ENCODE measurements at regions not wholly inside any gene's neighbourhood (a gene's known extent, or its start where the extent isn't known, plus 50 kb on each side); places are given as distances from the start of the nearest gene placed in this dataset.

DNA sequence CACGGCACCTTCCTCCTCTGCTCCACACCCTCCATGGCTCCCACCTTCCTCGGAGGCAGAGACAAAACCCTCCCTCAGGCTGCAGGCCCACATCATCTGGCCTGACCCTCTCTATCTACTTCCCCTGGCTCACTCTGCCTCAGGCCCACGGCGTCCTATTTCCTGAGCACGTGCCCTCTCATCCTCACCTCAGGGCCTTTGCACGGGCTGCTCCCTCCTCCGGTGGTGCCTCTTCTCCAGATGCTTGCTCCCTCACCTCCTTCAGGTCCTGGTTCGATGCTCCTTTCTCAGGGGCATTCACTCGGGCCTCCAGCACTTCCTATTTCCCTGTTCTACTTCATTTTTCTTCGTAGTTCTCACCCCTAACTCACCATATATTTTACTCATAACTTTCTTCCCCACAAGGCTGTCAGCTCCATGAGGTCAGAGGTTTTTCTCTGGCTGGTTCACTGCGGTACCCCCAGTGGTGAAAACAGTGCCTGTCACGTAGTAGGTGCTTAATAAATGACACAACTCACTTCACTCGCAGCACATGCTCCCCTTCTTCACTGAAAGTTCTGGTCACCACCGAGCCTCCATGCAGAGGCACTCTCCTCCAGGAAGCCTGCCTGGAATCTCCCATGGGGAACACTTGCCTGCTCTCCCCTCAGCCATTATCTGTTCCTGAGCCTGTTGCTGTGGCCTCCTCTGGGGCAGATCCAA is 130.7 kb downstream of the WNT7A start (continued):
- TF ChIP-seq, protein P1, sequence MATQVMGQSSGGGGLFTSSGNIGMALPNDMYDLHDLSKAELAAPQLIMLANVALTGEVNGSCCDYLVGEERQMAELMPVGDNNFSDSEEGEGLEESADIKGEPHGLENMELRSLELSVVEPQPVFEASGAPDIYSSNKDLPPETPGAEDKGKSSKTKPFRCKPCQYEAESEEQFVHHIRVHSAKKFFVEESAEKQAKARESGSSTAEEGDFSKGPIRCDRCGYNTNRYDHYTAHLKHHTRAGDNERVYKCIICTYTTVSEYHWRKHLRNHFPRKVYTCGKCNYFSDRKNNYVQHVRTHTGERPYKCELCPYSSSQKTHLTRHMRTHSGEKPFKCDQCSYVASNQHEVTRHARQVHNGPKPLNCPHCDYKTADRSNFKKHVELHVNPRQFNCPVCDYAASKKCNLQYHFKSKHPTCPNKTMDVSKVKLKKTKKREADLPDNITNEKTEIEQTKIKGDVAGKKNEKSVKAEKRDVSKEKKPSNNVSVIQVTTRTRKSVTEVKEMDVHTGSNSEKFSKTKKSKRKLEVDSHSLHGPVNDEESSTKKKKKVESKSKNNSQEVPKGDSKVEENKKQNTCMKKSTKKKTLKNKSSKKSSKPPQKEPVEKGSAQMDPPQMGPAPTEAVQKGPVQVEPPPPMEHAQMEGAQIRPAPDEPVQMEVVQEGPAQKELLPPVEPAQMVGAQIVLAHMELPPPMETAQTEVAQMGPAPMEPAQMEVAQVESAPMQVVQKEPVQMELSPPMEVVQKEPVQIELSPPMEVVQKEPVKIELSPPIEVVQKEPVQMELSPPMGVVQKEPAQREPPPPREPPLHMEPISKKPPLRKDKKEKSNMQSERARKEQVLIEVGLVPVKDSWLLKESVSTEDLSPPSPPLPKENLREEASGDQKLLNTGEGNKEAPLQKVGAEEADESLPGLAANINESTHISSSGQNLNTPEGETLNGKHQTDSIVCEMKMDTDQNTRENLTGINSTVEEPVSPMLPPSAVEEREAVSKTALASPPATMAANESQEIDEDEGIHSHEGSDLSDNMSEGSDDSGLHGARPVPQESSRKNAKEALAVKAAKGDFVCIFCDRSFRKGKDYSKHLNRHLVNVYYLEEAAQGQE (IDR thresholded peaks at IDR 0.05; ENCODE audit: unreplicated experiment) = no peak

DNA sequence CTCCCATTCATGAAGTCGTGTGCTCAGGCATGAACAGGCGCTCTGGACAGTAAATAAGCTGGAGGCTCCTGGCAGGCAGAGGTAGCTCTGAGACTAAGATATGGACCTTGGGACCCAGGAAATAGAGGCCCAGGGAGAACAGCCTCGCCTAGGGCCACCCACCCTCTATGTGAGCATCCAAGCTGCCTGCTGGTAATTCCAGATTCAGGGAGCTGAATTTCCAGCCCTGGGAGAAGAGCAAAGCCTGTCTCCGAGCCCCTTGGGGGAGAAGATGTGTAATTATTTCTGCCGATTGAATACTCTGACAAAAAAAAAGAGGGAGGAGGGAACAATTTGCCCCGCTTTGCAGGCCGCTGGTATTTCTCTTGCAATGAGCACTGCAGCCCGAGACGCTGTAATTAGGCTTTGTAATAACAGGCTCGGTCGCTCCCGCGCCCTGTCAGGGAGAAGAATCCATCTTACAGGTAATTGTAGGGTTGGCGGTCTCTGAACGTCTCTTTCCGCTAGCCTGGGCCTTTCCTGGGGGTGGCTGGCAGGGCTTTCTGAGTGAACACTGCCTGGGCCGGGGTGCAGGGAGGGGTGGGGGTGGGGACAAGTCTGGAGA is 131.5 kb downstream of the WNT7A start:
- ATAC-seq = no peak
- H3K4me1 Mint-ChIP-seq = no peaks in the 10 kb centered on the region; the same call in 2 of the 3 replicates
- TF ChIP-seq ZNF331 (CRISPR knock-in tag; IDR thresholded peaks at IDR 0.05; ENCODE audit: low read depth) (no peak), JUNB (IDR thresholded peaks at IDR 0.05; ENCODE audit: unreplicated experiment) (no peak), STAT1 (IDR thresholded peaks at IDR 0.05; ENCODE audit: unreplicated experiment) (no peak), CREB1 (CRISPR knock-in tag; IDR thresholded peaks at IDR 0.05; ENCODE audit: low read depth) (no peak), POLR2AphosphoS5 (IDR thresholded peaks at IDR 0.05; ENCODE audit: low read depth) (no peak), EZH2 (IDR thresholded peaks at IDR 0.05; ENCODE audit: low read depth, unreplicated experiment) (no peak), NANOG (IDR thresholded peaks at IDR 0.05; ENCODE audit: borderline replicate concordance) (no peak), ZNF114 (CRISPR knock-in tag; IDR thresholded peaks at IDR 0.05) (no peak)
- TF ChIP-seq, protein P2, sequence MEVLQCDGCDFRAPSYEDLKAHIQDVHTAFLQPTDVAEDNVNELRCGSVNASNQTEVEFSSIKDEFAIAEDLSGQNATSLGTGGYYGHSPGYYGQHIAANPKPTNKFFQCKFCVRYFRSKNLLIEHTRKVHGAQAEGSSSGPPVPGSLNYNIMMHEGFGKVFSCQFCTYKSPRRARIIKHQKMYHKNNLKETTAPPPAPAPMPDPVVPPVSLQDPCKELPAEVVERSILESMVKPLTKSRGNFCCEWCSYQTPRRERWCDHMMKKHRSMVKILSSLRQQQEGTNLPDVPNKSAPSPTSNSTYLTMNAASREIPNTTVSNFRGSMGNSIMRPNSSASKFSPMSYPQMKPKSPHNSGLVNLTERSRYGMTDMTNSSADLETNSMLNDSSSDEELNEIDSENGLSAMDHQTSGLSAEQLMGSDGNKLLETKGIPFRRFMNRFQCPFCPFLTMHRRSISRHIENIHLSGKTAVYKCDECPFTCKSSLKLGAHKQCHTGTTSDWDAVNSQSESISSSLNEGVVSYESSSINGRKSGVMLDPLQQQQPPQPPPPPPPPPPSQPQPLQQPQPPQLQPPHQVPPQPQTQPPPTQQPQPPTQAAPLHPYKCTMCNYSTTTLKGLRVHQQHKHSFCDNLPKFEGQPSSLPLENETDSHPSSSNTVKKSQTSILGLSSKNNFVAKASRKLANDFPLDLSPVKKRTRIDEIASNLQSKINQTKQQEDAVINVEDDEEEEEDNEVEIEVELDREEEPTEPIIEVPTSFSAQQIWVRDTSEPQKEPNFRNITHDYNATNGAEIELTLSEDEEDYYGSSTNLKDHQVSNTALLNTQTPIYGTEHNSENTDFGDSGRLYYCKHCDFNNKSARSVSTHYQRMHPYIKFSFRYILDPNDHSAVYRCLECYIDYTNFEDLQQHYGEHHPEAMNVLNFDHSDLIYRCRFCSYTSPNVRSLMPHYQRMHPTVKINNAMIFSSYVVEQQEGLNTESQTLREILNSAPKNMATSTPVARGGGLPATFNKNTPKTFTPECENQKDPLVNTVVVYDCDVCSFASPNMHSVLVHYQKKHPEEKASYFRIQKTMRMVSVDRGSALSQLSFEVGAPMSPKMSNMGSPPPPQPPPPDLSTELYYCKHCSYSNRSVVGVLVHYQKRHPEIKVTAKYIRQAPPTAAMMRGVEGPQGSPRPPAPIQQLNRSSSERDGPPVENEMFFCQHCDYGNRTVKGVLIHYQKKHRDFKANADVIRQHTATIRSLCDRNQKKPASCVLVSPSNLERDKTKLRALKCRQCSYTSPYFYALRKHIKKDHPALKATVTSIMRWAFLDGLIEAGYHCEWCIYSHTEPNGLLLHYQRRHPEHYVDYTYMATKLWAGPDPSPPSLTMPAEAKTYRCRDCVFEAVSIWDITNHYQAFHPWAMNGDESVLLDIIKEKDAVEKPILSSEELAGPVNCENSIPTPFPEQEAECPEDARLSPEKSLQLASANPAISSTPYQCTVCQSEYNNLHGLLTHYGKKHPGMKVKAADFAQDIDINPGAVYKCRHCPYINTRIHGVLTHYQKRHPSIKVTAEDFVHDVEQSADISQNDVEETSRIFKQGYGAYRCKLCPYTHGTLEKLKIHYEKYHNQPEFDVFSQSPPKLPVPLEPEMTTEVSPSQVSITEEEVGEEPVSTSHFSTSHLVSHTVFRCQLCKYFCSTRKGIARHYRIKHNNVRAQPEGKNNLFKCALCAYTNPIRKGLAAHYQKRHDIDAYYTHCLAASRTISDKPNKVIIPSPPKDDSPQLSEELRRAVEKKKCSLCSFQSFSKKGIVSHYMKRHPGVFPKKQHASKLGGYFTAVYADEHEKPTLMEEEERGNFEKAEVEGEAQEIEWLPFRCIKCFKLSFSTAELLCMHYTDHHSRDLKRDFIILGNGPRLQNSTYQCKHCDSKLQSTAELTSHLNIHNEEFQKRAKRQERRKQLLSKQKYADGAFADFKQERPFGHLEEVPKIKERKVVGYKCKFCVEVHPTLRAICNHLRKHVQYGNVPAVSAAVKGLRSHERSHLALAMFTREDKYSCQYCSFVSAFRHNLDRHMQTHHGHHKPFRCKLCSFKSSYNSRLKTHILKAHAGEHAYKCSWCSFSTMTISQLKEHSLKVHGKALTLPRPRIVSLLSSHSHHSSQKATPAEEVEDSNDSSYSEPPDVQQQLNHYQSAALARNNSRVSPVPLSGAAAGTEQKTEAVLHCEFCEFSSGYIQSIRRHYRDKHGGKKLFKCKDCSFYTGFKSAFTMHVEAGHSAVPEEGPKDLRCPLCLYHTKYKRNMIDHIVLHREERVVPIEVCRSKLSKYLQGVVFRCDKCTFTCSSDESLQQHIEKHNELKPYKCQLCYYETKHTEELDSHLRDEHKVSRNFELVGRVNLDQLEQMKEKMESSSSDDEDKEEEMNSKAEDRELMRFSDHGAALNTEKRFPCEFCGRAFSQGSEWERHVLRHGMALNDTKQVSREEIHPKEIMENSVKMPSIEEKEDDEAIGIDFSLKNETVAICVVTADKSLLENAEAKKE (CRISPR knock-in tag; IDR thresholded peaks at IDR 0.05) = no peak
- TF ChIP-seq, protein P1 (IDR thresholded peaks at IDR 0.05; ENCODE audit: unreplicated experiment) = no peak

More for the DNA sequence above, 131.5 kb downstream of the WNT7A start:
- H3K27me3 ChIP-seq (ENCODE audit: insufficient read depth) = no peaks in the 10 kb centered on the region
- no peaks in the 10 kb centered on the region for H3K36me3 ChIP-seq (ENCODE audit: insufficient read depth)
- no peak overlapping the region for H2AFZ ChIP-seq
- H4K20me1 ChIP-seq (replicated peaks; ENCODE audit: insufficient read depth) = no peaks in the 10 kb centered on the region
- no peaks in the 10 kb centered on the region for H3K79me2 ChIP-seq (replicated peaks; ENCODE audit: insufficient read depth)
- Mint-ChIP-seq H3K4me3 (no peak overlapping the region), H3K27me3 (ENCODE audit: insufficient read depth, low read depth, poor library complexity) (peaks cover 9% of the 10 kb centered on the region), H3K27ac (no peak overlapping the region), H3K9me3 (peaks cover 10% of the 10 kb centered on the region; the same call in 2 of the 3 replicates), H3K36me3 (ENCODE audit: low read depth) (peaks cover 4% of the 10 kb centered on the region; the same call in 1 of the 3 replicates)
- H3K4me2 ChIP-seq = no peak overlapping the region
- H3F3A ChIP-seq (replicated peaks; ENCODE audit: low read depth) = no peaks in the 10 kb centered on the region
- no peak for DNase-seq (ENCODE audit: low spot score)
- no peaks in the 10 kb centered on the region for H3K4me1 ChIP-seq (ENCODE audit: insufficient read depth)
- H3K4me3 ChIP-seq = no peak overlapping the region
- no peaks in the 10 kb centered on the region for H3K9me2 ChIP-seq (ENCODE audit: insufficient read depth)
- no peak overlapping the region for H3K27ac ChIP-seq (ENCODE audit: low read depth)

Measured in GM23338 (cell line).